ENCODE measurements at regions not wholly inside any gene's neighbourhood (a gene's known extent, or its start where the extent isn't known, plus 50 kb on each side); places are given as distances from the start of the nearest gene placed in this dataset.
A peak's percentile ranks its signal among the peaks of the same experiment; 100 is the strongest.

GRCh38 chr11:69352715-69353319 lies 58.9 kb downstream of the MYEOV start:
- no peak overlapping the region for H2BK12ac ChIP-seq (ENCODE audit: low read depth, low read length)
- no peaks in the 10 kb centered on the region for H3K36me3 ChIP-seq (ENCODE audit: control insufficient read depth in 2 of 4, insufficient read depth in 4 of 4, low read length in 3 of 4)
- no peak overlapping the region for H3K27ac ChIP-seq (ENCODE audit: low read depth, low read length)
- no peak overlapping the region for H2BK15ac ChIP-seq (ENCODE audit: low read length)
- 75% methylated on average over 2 of the region's 2 CpGs; no CpG with 5 or more reads in 1 of the 2 experiments for WGBS, 2 experiments (ENCODE audit: extremely low coverage in 1 of 2, insufficient coverage in 1 of 2, insufficient read length in 1 of 2, insufficient replicate concordance in 2 of 2, low coverage in 1 of 2, low lambda C conversion rate in 2 of 2, missing lambda C conversion rate in 1 of 2)
- H3K56ac ChIP-seq (replicated peaks; ENCODE audit: insufficient read length, low read depth, low read length): no peak overlapping the region
- no peak overlapping the region for H4K91ac ChIP-seq (replicated peaks; ENCODE audit: insufficient read length, low read length)
- no peak overlapping the region for H4K5ac ChIP-seq (ENCODE audit: insufficient read length, low read depth, low read length)
- H3K4ac ChIP-seq (replicated peaks; ENCODE audit: insufficient read length, low read depth, low read length): no peak overlapping the region
- ChIA-PET POLR2A (ENCODE audit: partially characterized antibody) (no interaction called here), CTCF (ENCODE audit: partially characterized antibody) (interaction anchor here (0.8 to 1.1 kb wide), 4 partner anchors 9 to 221 kb away, joined by 3 to 6 read pairs (median 3); no protein-coding TSS in a partner anchor)
- H3K18ac ChIP-seq (ENCODE audit: extremely low read depth, low read length): no peak overlapping the region
- no peak overlapping the region for H2BK20ac ChIP-seq (ENCODE audit: low read length)
- H2AFZ ChIP-seq (ENCODE audit: low read length): no peak overlapping the region
- no peak overlapping the region for H2BK5ac ChIP-seq (ENCODE audit: low read depth, low read length)
- FAIRE-seq (no peak), DNase-seq (ENCODE audit: low read depth in 1 of 2, low spot score in 2 of 2) (peak; percentile 21 to 34)
- TF ChIP-seq RXRA (IDR thresholded peaks at IDR 0.05; ENCODE audit: insufficient read depth, low read depth, low read length) (no peak), TAF1 (IDR thresholded peaks at IDR 0.05; ENCODE audit: low read depth, low read length) (no peak), JUN (IDR thresholded peaks at IDR 0.05; ENCODE audit: low read depth, low read length) (no peak), POLR2AphosphoS5 (IDR thresholded peaks at IDR 0.05; ENCODE audit: low read depth, low read length) (no peak), HDAC6 (IDR thresholded peaks at IDR 0.05; ENCODE audit: low read depth, low read length) (no peak), BACH1 (IDR thresholded peaks at IDR 0.05; ENCODE audit: low read length) (no peak), RAD21 (IDR thresholded peaks at IDR 0.05 in 1 of 2, conservative IDR thresholded peaks at IDR 0.05 in 1 of 2; ENCODE audit: low read depth in 2 of 2, low read length in 2 of 2) (no peak), HDAC2 (IDR thresholded peaks at IDR 0.05; ENCODE audit: borderline replicate concordance in 1 of 2, low read depth in 2 of 2, low read length in 2 of 2) (no peak), CHD1 (IDR thresholded peaks at IDR 0.05; ENCODE audit: low read depth, low read length) (no peak)
- no peaks in the 10 kb centered on the region for H3K79me1 ChIP-seq (ENCODE audit: low read depth, low read length)
- peaks cover 2 to 3% of the 10 kb centered on the region in 2 experiments; a peak in 1 of 4 replicates for H3K9me3 ChIP-seq (ENCODE audit: insufficient read depth in 2 of 2, low read depth in 1 of 2, low read length in 1 of 2)
- no peaks in the 10 kb centered on the region; the same call in 1 of the 2 replicates for H3K23me2 ChIP-seq (ENCODE audit: low read depth, low read length)
- H3K79me2 ChIP-seq (ENCODE audit: control insufficient read depth in 1 of 2, insufficient read depth in 2 of 2, low read length in 2 of 2): no peaks in the 10 kb centered on the region
- peaks cover 0 to 3% (median 0%) of the 10 kb centered on the region in 4 experiments; a peak in 1 of 7 replicates for H3K4me1 ChIP-seq (replicated peaks in 1 of 4; ENCODE audit: control insufficient read depth in 3 of 4, insufficient read depth in 4 of 4, low read length in 3 of 4)
- H2AK5ac ChIP-seq (ENCODE audit: low read depth, low read length): no peak overlapping the region
- no peak overlapping the region for H3K14ac ChIP-seq (ENCODE audit: insufficient read length)
- no peak overlapping the region for H3K4me3 ChIP-seq (ENCODE audit: extremely low read depth in 1 of 4, insufficient read depth in 2 of 4, low read depth in 3 of 4, low read length in 4 of 4)
- no peak overlapping the region for H3K23ac ChIP-seq (ENCODE audit: insufficient read length)
- no peaks in the 10 kb centered on the region for H3K27me3 ChIP-seq (replicated peaks in 1 of 4; ENCODE audit: control insufficient read depth in 3 of 4, extremely low read depth in 1 of 4, insufficient read depth in 3 of 4, low read length in 3 of 4)
- H3K4me2 ChIP-seq (ENCODE audit: insufficient read depth in 1 of 2, low read depth in 2 of 2, low read length in 2 of 2): no peak overlapping the region
- no peak overlapping the region for H2BK120ac ChIP-seq (replicated peaks; ENCODE audit: low read depth, low read length)
- no peaks in the 10 kb centered on the region for H4K20me1 ChIP-seq (replicated peaks in 1 of 2; ENCODE audit: control insufficient read depth in 1 of 2, insufficient read depth in 2 of 2, low read length in 2 of 2)
- no peak overlapping the region for H4K8ac ChIP-seq (ENCODE audit: extremely low read depth, insufficient read depth, low read length)
- no peak overlapping the region for H3K9ac ChIP-seq (replicated peaks in 1 of 4; ENCODE audit: extremely low read depth in 1 of 4, low read depth in 3 of 4, low read length in 3 of 4)

All from H1 (cell line).